GM21723 (cell line): ENCODE measurements at regions not wholly inside any gene's neighbourhood (a gene's known extent, or its start where the extent isn't known, plus 50 kb on each side); places are given as distances from the start of the nearest gene placed in this dataset.

ENCODE experiments used
- ATAC-seq: cut with Tn5 transposase; IDR thresholded peaks from one replicate; pipeline ENCODE4 v1.9.1; 2021; ENCODE audit warnings: mild to moderate bottlenecking, moderate library complexity; ENCODE audit not compliant: unreplicated experiment

DNA sequence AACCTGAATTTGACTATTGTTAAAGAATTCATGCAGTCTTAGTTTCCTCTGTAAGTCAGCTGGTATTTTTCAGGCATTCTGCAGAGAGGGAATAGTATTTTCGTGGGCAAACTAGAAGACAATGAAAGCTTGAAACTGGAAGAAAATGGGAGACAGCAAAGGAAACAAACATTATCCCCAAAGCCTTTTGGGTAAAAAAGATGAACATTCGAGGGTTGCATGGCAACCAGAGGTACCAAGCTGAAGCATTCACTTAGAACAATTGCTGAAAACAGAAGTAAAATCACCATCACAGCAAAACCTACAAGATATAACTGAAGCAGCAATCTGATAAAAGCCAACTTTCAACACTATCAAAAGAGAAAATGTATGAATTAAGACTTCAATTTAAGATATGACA, 233.7 kb downstream of the SCG2 start:
- no peak for ATAC-seq

DNA sequence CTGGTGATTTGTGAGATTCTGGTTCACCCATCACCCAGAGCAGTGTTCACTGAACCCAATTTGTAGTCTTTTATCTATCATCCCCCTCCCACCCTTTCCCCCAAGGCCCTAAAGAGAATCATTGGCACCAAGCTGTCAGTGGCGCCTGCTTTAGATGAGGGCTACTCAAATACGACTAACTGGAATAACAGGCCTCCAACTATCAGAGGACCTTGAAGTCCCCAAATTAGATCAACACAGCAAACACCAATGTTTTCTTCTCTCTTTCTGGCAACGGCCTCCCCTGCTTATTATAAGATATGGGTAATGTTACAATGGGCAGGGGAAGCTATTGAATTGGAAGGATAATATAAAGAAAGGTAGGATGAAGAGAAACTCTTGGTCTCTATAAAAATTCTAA, 232.3 kb downstream of the SCG2 start:
- ATAC-seq, result no peak

DNA sequence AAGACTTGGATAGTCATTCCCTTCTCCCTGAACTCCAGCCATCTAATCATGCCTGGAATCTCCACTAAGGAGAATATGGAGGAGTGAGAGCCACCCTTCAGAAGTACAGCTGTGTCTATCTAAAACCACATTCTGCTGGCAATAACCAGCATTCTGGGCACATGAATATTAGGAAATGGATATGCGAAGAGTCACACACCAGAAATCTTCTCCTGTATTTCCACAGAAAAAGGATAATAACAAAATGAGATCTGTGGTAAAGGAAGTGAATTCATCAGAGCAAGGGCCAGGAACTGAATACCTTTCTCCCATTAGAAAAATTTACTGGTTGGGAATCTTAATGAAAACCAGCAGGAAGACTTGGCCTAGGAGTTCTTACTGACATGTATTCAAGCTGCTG, 218.8 kb downstream of the SCG2 start:
- no peak for ATAC-seq

DNA sequence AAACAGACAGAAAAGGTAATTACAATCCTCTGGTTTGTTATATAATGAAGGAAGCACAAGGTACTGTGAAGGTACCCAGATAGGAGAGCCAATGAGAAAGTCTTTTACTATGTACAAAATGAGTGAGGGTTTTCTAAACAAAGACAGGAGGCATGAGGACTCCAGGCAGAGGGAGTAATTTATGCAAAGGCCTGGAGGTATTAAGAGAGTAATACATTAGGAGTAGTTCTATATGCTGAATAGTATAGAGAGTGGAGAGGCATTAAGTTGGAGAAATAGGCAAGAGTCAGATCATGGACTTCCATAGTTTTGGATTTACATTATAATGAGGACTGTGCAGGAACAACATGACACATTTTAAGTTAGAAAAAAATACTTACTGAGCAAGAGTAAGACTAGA, 216.0 kb downstream of the SCG2 start:
- no peak for ATAC-seq

DNA sequence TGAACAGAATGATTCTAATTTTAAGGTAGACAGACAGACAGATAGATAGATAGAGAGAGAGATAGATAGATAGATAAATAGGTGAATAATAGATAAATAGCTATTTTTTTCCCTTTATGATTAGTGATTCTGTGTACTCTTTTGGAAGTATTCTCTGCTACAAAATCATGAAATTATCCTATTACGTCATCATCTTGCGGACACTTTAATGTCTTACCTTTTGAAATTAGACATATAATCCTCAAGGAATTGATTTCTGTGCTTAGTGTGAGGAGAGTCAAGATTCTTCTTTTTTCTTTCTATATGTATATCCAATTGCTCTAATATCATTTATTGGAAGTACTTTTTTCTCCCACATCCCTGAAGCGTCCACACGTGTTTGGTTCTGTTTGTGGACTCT, 215.2 kb downstream of the SCG2 start:
- no peak for ATAC-seq

DNA sequence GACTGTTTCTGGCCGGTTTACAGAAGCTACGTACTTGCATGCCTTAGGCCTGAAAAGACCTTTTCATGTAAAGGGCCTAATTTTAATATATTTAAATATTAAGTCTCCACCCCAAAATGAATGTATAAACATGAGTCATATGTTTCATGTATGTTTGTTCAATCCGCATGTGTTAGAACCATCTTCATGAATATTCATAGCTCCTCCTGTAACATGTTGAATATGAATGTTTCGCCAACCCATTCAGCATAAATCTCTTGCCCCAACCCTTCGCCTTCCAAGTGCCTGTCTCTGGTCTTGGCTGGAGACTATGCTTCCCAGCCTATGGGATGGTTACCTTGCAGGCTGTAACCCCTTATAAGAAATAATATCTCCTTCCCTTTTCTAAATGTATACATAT, 212.5 kb downstream of the SCG2 start:
- ATAC-seq, result no peak

DNA sequence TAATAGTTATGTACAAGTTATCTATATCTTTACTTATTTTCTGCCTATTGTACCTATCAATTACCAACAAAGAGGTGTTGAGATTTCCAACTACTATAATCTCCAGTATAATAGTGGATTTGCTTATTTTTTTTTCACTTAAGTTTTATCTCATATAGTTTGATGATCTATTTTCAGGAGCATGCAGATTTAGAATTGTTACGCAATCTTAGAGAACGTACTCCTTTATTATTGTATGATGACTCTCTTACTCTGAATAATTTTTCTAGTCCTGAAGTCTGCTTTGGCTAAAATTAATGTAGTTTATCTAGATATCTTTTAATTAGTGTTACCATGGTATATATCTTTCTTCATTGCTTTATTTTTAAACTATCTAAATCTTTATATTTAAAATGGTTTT, 205.2 kb downstream of the SCG2 start:
- ATAC-seq, result no peak

DNA sequence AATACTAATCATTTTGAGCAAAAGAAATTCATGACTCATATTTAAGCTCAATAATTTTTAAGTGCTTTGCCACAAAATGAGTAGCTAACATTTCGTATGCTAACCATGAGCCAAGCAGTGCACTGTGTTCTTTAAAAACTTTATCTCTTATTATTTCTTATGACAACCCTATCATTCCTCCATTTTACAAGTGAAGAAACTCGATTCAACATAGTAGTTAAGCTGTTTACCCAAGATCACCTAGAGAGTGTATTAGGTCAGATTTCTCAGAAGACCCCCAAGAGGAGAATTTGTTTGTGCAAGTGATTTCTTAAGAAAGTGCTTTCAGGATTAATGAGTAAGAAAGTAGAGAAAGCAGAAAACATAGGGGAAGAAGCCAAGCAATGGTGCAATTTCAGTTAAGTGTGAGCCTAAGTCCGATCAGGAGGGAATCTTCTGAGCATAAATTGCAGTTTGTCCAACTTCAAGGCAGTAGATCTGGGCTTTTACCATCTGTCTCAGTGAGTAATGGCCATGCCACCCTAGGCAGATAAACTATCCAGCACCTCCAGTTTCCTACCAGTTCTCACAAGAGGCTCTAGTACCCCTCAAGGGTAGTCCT, 202.7 kb downstream of the SCG2 start:
- ATAC-seq, result no peak

DNA sequence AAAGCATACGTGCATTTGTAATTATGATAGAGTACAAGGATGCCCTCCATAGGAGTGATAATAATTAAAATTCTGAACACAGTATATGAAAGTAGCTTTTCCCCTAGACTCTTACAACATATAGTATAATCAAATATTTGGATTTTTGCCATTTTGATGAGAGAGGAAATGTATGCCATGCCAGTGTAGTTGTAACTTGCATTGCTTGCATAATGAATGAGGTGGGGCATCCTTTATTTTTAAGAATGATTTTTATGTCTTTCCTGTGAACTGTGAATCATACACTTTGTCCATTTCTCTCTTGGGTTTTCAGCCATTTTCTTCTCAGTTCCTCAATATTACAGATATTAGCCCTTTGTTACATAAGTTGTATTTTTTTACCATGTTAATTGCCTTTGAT, 197.5 kb downstream of the SCG2 start:
- ATAC-seq, result no peak

DNA sequence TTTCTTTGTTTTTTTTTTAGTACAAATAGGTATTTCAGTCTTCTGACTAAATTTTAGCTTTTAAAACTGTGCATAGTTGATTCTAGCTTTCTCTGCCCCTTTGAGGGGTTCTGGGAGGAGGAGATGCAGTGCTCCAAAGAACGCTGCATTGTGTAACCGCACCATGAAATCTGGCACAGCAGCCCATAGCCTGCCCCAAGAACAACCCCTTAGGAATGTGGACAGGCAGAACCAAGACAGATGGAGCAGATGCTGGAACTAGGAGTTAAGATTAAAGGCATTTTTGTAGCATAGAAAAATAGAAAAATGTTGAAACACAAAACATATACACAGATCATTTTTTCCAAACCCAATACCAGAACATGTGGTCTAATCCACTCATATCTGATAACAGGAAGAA, 187.5 kb downstream of the SCG2 start:
- ATAC-seq, result no peak

DNA sequence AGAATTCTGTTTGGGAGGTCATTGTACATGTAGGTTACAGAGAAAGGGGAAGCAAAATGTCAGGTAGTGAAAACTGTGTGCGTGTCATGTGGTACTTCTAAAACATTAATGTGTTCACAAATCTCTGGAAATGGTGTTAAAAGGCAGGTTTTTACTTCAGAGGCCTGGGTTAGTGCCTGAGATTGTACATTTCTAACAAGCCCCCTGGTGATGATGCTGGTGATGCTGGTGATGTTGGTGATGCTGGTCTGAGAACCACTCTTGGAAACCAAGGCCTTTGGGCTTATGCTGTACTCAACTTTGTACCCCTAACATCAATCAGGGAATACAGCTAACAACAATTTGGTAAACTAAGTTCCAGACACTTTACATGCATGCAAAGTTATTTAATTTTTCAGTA, 187.1 kb downstream of the SCG2 start:
- ATAC-seq, result no peak

DNA sequence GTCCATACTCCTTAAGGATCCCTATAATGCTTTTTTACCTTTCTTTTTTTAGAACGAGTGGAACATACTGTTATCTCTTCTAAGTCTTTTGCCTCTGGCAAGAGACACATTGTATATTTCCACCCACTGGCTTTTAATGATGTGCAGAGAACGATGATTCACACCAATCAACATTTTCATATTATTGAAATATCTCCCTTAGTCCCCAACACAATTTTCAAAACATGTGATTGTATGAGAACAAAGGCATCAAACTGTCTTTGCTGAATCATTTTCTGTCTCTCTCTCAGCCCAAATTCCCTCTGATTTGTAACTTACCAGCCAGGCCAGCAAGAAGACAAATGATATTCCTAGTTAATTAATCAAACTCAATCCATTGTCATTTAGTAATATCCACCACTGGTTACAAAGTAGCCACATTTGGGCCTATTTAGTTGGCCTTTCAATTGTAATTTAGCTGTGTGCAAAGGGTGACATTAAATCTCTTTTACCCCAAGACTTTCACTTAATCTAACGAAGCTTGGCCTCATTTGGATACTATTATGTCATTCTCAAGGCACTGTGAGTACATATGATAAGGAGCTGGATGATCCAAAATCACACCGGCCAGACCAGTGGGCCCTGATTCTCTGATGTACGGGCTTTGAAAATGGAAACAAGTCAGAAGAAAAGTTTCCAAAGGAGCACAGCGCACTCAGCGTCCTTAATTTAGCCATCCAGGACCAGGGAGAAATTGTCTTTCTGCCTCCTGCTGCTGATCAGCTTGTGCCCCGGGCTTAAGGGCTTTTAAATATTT, 185.1 kb downstream of the SCG2 start:
- ATAC-seq, result no peak

DNA sequence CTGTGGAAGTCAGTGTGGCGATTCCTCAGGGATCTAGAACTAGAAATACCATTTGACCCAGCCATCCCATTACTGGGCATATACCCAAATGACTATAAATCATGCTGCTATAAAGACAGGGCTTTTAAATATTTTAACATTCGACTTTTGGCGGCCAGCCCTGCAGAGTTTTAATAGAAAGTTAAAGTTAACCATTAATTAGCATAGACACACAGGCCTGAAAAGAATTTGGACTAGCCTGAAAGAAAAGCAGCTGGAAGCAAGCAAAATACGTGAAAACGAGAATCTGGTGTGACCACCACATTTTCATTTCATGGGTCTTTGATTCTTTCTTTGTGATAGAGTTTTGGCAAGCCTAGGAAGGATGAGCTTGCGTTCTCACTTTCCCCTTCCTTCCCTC, 184.0 kb downstream of the SCG2 start:
- ATAC-seq, result no peak

DNA sequence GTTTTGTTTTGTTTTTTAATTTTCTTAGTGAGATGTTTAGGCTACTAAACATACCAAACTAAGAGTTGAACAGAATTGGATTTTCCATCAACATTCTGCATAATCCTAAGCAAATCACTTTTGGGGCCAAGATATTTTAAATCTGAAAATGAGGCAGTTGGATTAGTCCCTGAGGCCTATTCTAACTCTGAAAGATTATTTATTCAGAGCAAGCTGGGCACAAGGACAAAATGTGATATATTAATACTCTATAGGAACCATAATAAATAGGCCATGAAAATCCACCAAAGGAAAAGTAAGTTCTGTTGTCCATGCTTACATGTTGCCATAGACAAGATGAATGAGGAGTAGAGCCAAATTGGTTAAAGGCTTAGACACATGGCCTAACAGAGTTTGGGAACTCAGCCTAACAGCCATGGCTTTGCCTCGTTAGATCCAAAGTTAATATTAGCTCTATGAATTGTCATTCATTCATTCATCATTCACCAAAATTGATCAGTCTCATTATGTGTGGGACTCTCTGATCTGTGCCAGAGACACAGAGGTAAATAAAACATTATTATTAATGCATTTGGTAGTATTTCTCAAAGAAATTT, 183.5 kb downstream of the SCG2 start:
- no peak for ATAC-seq

DNA sequence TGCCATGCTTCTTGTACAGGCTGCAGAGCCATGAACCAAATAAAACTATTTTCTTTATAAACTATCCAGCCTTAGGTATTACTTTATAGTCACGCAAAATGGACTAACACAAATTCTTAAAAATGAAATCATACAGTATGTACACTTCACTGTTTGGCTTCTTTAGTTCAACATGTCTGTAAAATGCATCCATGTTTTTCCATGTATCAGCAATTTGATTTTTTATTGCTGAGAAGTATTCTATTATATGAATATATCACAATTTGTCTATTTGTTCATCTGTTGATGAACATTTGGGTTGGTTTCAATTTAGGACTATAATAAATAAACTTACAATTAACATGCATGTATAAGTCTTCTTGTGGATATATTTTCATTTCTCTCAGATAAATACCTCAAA, 182.1 kb downstream of the SCG2 start:
- ATAC-seq, result no peak

DNA sequence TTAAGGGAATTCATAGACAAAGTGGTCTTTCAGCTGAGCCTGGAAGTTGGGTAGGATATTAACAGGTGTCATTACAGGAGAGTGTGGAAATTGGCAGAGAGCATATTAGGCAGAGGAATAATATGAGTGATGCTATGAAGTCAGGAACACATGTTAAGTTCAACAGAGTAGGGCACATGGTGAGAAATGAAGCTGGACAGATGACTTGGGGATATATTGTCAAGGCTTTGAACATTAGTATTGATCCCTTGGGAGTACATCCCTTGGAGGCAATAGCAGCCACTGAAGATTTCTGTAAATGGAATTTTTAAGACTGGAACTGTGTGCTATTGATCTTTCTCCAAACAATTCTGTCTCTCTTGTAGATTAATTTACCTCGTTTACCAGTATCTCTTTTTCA, 170.7 kb downstream of the SCG2 start:
- no peak for ATAC-seq

DNA sequence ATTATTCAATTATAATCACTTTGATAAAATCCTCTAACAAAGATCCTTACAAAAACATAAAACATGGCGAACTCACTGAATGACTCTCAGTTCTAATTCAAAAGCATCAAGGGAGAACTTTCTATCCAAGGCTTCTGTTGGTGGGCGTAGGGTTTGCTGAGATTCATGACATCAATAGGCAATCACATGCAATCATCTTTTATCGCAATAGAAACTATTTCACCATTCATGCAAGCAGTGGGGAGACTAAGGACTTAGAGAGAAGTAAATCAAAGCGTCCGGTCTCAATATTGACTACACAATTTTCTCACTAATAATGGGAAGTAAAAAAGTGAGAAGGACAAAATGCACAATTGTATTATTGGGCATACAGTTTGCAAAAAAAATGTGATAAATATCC, 168.7 kb downstream of the SCG2 start:
- no peak for ATAC-seq

DNA sequence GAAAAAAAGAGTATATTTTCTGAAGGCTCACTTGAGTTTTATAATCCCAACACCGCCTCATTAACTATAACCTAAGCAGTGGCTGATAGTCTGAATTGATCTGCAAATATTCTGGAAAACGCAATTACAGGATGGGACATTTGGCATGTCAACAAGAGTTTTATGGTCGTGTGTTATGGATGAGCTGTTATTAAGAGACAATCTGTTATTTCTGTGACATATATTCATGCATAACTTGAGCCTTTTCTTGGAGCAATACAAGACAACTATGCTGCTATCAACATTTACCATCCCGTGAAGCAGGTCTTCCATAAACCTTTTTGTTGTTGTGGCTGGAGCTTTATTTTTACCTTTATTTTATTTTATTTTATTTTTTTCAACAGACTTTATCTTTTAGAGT, 164.4 kb downstream of the SCG2 start:
- ATAC-seq, result no peak

DNA sequence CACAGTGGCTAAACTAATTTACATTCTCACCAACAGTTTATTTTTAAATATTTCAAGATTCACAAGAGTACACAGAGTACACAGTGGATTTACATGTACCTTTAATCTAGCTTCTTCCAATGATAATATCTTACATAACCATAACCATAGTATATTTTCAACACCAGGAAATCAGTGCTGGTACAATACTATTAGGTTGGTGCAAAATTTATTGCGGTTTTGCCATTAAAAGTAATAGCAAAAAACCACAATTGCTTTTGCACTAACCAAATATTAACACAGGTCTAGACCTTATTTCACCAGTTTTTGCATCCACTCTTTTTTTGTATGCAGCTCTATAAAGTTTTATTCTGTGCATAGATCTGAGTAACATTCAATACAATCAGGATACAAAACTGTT, 163.0 kb downstream of the SCG2 start:
- no peak for ATAC-seq

DNA sequence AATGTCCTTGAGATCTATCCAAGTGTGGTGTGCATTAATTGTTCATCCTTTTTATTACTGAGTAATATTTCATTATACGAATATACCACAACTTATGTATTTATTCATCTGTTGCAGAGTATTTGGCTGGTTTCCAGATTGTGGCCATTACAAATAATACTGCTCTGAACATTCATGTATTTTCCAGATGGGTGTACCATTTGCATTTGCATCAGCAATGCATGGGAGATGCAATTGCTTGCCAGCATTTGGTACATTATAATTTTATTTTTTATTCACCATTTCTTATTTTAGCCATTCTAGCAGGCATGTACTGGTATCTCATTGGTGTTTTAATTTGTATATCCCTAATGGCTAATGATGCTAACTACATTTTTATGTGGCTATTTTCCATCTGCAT, 162.4 kb downstream of the SCG2 start:
- ATAC-seq, result no peak

DNA sequence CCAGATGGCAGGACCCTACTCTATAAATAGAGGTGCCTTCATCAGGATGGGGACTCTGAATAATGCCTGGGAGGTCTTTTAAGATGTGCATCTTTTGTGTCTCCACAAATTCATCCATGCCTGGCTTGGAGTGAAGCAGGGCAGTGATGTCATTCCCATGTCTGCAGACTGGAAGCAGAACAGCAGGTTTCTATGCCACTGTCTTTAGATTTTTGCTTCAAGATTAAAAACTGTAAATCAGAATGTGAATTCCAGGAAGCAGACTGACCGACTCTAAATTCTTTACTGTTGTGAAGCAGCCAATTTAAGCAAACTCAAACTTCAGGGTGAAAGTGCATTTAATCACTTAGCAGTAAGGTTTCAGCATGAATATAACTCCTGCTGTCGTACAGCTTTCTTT, 159.3 kb downstream of the SCG2 start:
- no peak for ATAC-seq

DNA sequence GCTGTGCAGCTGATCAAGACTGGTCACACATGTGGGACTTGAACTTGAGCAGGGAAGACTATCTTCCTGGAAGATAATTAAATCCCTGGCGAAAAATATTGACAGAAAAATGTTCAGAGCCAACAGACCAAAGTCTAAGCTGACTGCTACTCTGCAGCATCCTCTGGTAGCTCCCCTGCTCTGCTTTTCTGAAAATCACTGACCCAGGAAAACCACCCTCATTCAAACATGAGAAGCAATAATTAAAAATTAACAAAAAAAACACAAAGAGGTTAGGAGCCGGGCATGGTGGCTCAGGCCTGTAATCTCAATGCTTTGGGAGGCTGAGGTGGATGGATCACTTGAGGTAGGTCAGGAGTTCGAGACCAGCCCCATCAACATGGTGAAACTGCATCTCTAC, 151.9 kb downstream of the SCG2 start:
- no peak for ATAC-seq

DNA sequence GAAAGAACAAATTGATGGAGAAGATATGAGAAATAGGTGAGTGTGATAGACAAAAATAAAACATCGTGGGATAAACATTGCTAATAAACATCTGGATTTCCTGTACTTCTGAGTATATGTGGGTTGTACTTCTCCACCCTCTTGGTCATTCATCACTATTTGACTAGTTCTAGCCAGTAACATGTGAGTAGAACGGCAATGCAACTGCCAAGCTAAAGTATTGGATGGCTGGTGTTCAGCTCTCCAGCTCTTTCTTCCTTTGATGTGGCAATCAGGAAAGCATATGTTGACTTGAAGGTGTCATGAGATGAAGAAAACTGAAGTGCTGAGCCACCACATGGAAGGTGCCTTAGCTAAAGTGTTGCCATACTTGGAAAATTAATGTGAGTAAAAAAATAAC, 144.9 kb downstream of the SCG2 start:
- ATAC-seq, result no peak
